ENCODE measurements at regions not wholly inside any gene's neighbourhood (a gene's known extent, or its start where the extent isn't known, plus 50 kb on each side); places are given as distances from the start of the nearest gene placed in this dataset.

GRCh38 chr2:185227391-185227790 is 511.2 kb upstream of the FSIP2 start:
- CTCF ChIA-PET: no interaction called here
- no TSS peak for BruUV-seq (replicated peaks)
- Mint-ChIP-seq H3K4me3 (ENCODE audit: low read depth, unreplicated experiment) (no peak overlapping the region), H3K27me3 (ENCODE audit: unreplicated experiment) (no peaks in the 10 kb centered on the region), H3K36me3 (ENCODE audit: insufficient read depth, unreplicated experiment) (no peaks in the 10 kb centered on the region), H3K9me3 (ENCODE audit: low read depth, unreplicated experiment) (no peaks in the 10 kb centered on the region), H3K27ac (ENCODE audit: unreplicated experiment) (no peak overlapping the region), H3K4me1 (ENCODE audit: low read depth, unreplicated experiment) (no peaks in the 10 kb centered on the region)
- no peak for DNase-seq
- TF ChIP-seq CTCF (IDR thresholded peaks at IDR 0.05; ENCODE audit: unreplicated experiment): no peak
- intact Hi-C loops (cut with micrococcal nuclease; ENCODE audit: unreplicated experiment): no loop called here

- H3K4me3 Mint-ChIP-seq (ENCODE audit: low read depth, unreplicated experiment): no peak overlapping the region
- H3K4me1 Mint-ChIP-seq (ENCODE audit: low read depth, unreplicated experiment): peaks cover 16% of the 10 kb centered on the region
- intact Hi-C loops (cut with micrococcal nuclease; ENCODE audit: unreplicated experiment): no loop called here
- no peaks in the 10 kb centered on the region for H3K27me3 Mint-ChIP-seq (ENCODE audit: unreplicated experiment)
- H3K9me3 Mint-ChIP-seq (ENCODE audit: low read depth, unreplicated experiment): peaks cover 5% of the 10 kb centered on the region
- CTCF ChIA-PET: no interaction called here
- no peak overlapping the region for H3K27ac Mint-ChIP-seq (ENCODE audit: unreplicated experiment)
- H3K36me3 Mint-ChIP-seq (ENCODE audit: insufficient read depth, unreplicated experiment): no peaks in the 10 kb centered on the region
- no peak for DNase-seq
- BruUV-seq (replicated peaks): no TSS peak
- no peak for TF ChIP-seq CTCF (IDR thresholded peaks at IDR 0.05; ENCODE audit: unreplicated experiment)
Observed at GRCh38 chr2:185239491-185239890, 499.1 kb upstream of the FSIP2 start.

- Mint-ChIP-seq H3K4me1 (ENCODE audit: low read depth, unreplicated experiment) (peaks cover 16% of the 10 kb centered on the region), H3K27ac (ENCODE audit: unreplicated experiment) (no peak overlapping the region), H3K4me3 (ENCODE audit: low read depth, unreplicated experiment) (no peak overlapping the region), H3K36me3 (ENCODE audit: insufficient read depth, unreplicated experiment) (no peaks in the 10 kb centered on the region), H3K9me3 (ENCODE audit: low read depth, unreplicated experiment) (peaks cover 9% of the 10 kb centered on the region), H3K27me3 (ENCODE audit: unreplicated experiment) (no peaks in the 10 kb centered on the region)
- CTCF ChIA-PET: no interaction called here
- no peak for DNase-seq
- TF ChIP-seq CTCF (IDR thresholded peaks at IDR 0.05; ENCODE audit: unreplicated experiment): no peak
- intact Hi-C loops (cut with micrococcal nuclease; ENCODE audit: unreplicated experiment): no loop called here
- no TSS peak for BruUV-seq (replicated peaks)
Observed at GRCh38 chr2:185240796-185241195, 497.8 kb upstream of the FSIP2 start.

- TF ChIP-seq CTCF (IDR thresholded peaks at IDR 0.05; ENCODE audit: unreplicated experiment): no peak
- H3K27ac Mint-ChIP-seq (ENCODE audit: unreplicated experiment): no peak overlapping the region
- no peak overlapping the region for H3K4me3 Mint-ChIP-seq (ENCODE audit: low read depth, unreplicated experiment)
- intact Hi-C loops (cut with micrococcal nuclease; ENCODE audit: unreplicated experiment): no loop called here
- H3K27me3 Mint-ChIP-seq (ENCODE audit: unreplicated experiment): no peaks in the 10 kb centered on the region
- H3K9me3 Mint-ChIP-seq (ENCODE audit: low read depth, unreplicated experiment): peaks cover 9% of the 10 kb centered on the region
- H3K4me1 Mint-ChIP-seq (ENCODE audit: low read depth, unreplicated experiment): peaks cover 16% of the 10 kb centered on the region
- BruUV-seq (replicated peaks): no TSS peak
- H3K36me3 Mint-ChIP-seq (ENCODE audit: insufficient read depth, unreplicated experiment): no peaks in the 10 kb centered on the region
- DNase-seq: no peak
- CTCF ChIA-PET: no interaction called here
Observed at GRCh38 chr2:185241556-185241955, 497.0 kb upstream of the FSIP2 start.

- H3K4me3 Mint-ChIP-seq (ENCODE audit: low read depth, unreplicated experiment): no peak overlapping the region
- BruUV-seq (replicated peaks): no TSS peak
- no peak for DNase-seq
- intact Hi-C loops (cut with micrococcal nuclease; ENCODE audit: unreplicated experiment): no loop called here
- no peak for TF ChIP-seq CTCF (IDR thresholded peaks at IDR 0.05; ENCODE audit: unreplicated experiment)
- no peaks in the 10 kb centered on the region for H3K36me3 Mint-ChIP-seq (ENCODE audit: insufficient read depth, unreplicated experiment)
- H3K9me3 Mint-ChIP-seq (ENCODE audit: low read depth, unreplicated experiment): peaks cover 7% of the 10 kb centered on the region
- no peak overlapping the region for H3K27ac Mint-ChIP-seq (ENCODE audit: unreplicated experiment)
- peaks cover 16% of the 10 kb centered on the region for H3K4me1 Mint-ChIP-seq (ENCODE audit: low read depth, unreplicated experiment)
- H3K27me3 Mint-ChIP-seq (ENCODE audit: unreplicated experiment): no peaks in the 10 kb centered on the region
- CTCF ChIA-PET: no interaction called here
Observed at GRCh38 chr2:185242462-185242861, 496.1 kb upstream of the FSIP2 start.
